Left renal pelvis (tissue), 4 donors: ENCODE measurements at regions not wholly inside any gene's neighbourhood (a gene's known extent, or its start where the extent isn't known, plus 50 kb on each side); places are given as distances from the start of the nearest gene placed in this dataset.

ENCODE experiments used
- DNase-seq, 4 donors: peaks; one replicate each; pipeline ENCODE4 v3.0.0-alpha.2; 2013; ENCODE audit warnings: low read depth in 4 of 4, low spot score in 3 of 4

DNA sequence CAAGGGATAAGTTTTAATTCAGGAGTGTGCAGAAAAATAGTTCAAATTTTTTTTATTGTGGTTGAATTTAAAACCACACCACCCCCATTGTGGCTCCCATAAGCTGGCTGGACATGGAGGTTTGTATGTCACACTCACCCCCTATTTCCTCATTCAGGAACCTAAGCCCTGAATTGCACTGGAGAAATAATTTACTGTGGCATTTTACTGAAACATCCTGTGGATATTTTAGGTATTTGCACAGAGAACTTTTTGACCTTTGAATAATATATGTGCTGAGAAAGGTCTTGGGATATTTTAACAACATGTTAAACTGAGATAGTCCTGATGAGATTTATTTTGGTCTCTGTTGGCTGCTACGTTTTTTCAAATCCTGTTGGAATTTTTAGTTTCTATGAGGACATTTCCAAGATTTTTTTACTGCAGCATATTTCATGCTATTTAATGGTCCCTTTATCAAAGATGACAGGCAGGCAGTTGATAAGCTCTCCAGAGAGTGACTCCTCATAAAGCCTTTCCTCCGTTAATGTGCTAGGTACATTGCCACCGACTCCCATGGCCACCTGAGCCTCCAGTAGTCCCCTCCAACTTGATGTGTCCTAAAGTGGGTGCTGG, 51.2 kb upstream of the PALM2AKAP2 start:
- DNase-seq = no peak

- no peak for DNase-seq
Observed at GRCh38 chr9:109729513-109729912, 50.5 kb upstream of the PALM2AKAP2 start.
